SU-DHL-6 (cell line): ENCODE measurements at regions not wholly inside any gene's neighbourhood (a gene's known extent, or its start where the extent isn't known, plus 50 kb on each side); places are given as distances from the start of the nearest gene placed in this dataset.

ENCODE experiments used
- H2AFZ ChIP-seq: fragments of 200-600 bp; sonication (generic); 2 replicates; pipeline ENCODE4 v1.6.1; 2014; ENCODE audit warnings: low read depth, mild to moderate bottlenecking, moderate library complexity, mixed read lengths, antibody characterized with exemption, low read length; ENCODE audit not compliant: severe bottlenecking
- H3F3A ChIP-seq: fragments of 200-600 bp; shearing (Covaris generic); 2 replicates; pipeline ENCODE4 v1.6.0; 2016; ENCODE audit warnings: antibody characterized with exemption, mild to moderate bottlenecking; ENCODE audit not compliant: insufficient read depth
- H3K27ac ChIP-seq: fragments of 200-600 bp; sonication (generic); 2 replicates; pipeline ENCODE4 v1.5.1; 2016; ENCODE audit warnings: low read depth, mild to moderate bottlenecking, low read length, moderate library complexity, mixed read lengths
- H3K27me3 ChIP-seq: fragments of 200-600 bp; sonication (generic), shearing (Covaris generic); 2 replicates; pipeline ENCODE4 v1.6.0; 2014; ENCODE audit warnings: mild to moderate bottlenecking, low read length
- H3K36me3 ChIP-seq: fragments of 200-600 bp; sonication (generic); 2 replicates; pipeline ENCODE4 v1.6.1; 2014; ENCODE audit warnings: mild to moderate bottlenecking, low read length, mixed read lengths
- H3K4me2 ChIP-seq: fragments of 300-600, 200-600 bp; shearing (Covaris generic), sonication (generic); 2 replicates; pipeline ENCODE4 v1.6.0; 2014; ENCODE audit warnings: low read length, low read depth, mild to moderate bottlenecking; ENCODE audit not compliant: poor library complexity, severe bottlenecking
- H3K4me3 ChIP-seq: fragments of 200-600 bp; sonication (generic); 2 replicates; pipeline ENCODE4 v1.5.1; 2014; ENCODE audit warnings: antibody characterized with exemption, low read length, mild to moderate bottlenecking, mixed read lengths; ENCODE audit not compliant: insufficient read depth, poor library complexity, severe bottlenecking
- H3K79me2 ChIP-seq: fragments of 200-600 bp; sonication (generic); 2 replicates; pipeline ENCODE4 v1.6.1; 2014; ENCODE audit warnings: mild to moderate bottlenecking, low read length, moderate library complexity; ENCODE audit not compliant: insufficient read depth
- H3K9ac ChIP-seq: fragments of 200-600 bp; sonication (generic); 2 replicates; pipeline ENCODE4 v1.7.0; 2014; ENCODE audit warnings: mild to moderate bottlenecking, low read length
- H3K9me2 ChIP-seq: fragments of 200-600 bp; sonication (generic); replicated peaks from 2 replicates; pipeline ENCODE4 v1.6.1; 2014; ENCODE audit warnings: low read length; ENCODE audit not compliant: insufficient read depth
- H3K9me3 ChIP-seq: fragments of 200-600 bp; sonication (generic); 2 replicates; pipeline ENCODE4 v1.6.1; 2014; ENCODE audit warnings: low read length, mixed read lengths; ENCODE audit not compliant: insufficient read depth
- H4K20me1 ChIP-seq: fragments of 200-600 bp; sonication (generic); 2 replicates; pipeline ENCODE4 v1.6.1; 2014; ENCODE audit warnings: low read depth, mild to moderate bottlenecking, antibody characterized with exemption, low read length, moderate library complexity, mixed read lengths
- EZH2phosphoT487 ChIP-seq: fragments of 200-600 bp; sonication (generic), shearing (Covaris generic); conservative IDR thresholded peaks from 2 replicates; pipeline ENCODE4 v1.6.1; 2018; ENCODE audit warnings: mild to moderate bottlenecking, antibody characterized with exemption, low read length, moderate library complexity, mixed read lengths
- TF ChIP-seq, protein P1 (sequence below): fragments of 200-600 bp; sonication (generic); IDR thresholded peaks from one replicate; pipeline ENCODE4 v1.5.1; 2017; ENCODE audit warnings: antibody characterized with exemption, mild to moderate bottlenecking, low read length, moderate library complexity; ENCODE audit not compliant: insufficient read depth, poor library complexity, severe bottlenecking

GRCh38 chr9:129522351-129522750 lies 98.5 kb downstream of the C9orf50 start:
- Histone ChIP-seq H3K9me2 (no peaks in the 10 kb centered on the region), H3K9ac (no peak overlapping the region), H3K36me3 (no peaks in the 10 kb centered on the region), H3K4me3 (no peak overlapping the region), H3K79me2 (no peaks in the 10 kb centered on the region), H3K27me3 (no peaks in the 10 kb centered on the region), H3F3A (no peaks in the 10 kb centered on the region), H3K9me3 (no peaks in the 10 kb centered on the region), H3K27ac (no peak overlapping the region), H4K20me1 (no peaks in the 10 kb centered on the region), H2AFZ (no peak overlapping the region), H3K4me2 (no peak overlapping the region)
- TF ChIP-seq EZH2phosphoT487: no peak
- TF ChIP-seq, protein P1, sequence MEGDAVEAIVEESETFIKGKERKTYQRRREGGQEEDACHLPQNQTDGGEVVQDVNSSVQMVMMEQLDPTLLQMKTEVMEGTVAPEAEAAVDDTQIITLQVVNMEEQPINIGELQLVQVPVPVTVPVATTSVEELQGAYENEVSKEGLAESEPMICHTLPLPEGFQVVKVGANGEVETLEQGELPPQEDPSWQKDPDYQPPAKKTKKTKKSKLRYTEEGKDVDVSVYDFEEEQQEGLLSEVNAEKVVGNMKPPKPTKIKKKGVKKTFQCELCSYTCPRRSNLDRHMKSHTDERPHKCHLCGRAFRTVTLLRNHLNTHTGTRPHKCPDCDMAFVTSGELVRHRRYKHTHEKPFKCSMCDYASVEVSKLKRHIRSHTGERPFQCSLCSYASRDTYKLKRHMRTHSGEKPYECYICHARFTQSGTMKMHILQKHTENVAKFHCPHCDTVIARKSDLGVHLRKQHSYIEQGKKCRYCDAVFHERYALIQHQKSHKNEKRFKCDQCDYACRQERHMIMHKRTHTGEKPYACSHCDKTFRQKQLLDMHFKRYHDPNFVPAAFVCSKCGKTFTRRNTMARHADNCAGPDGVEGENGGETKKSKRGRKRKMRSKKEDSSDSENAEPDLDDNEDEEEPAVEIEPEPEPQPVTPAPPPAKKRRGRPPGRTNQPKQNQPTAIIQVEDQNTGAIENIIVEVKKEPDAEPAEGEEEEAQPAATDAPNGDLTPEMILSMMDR: no peak

DNA sequence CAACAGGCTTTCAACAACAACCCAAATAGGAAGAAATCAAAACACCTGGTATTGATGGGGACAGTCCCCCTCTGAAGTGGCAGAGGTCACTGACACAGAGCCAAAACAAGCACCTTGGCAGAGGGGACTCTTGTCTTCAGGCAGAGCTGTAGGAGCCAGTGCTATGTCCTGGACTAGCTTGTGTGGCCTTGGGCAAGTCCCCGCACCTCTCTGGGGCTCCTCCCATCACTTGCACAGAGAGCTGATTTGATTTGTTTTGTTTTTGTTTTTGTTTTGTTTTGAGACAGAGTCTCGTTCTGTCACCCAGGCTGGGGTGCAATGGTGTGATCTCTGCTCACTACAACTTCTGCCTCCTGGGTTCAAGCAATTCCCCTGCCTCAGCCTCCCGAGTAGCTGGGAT lies 100.8 kb downstream of the C9orf50 start:
- Histone ChIP-seq H2AFZ (no peak overlapping the region), H3F3A (no peaks in the 10 kb centered on the region), H3K9me2 (no peaks in the 10 kb centered on the region), H4K20me1 (no peaks in the 10 kb centered on the region), H3K27me3 (no peaks in the 10 kb centered on the region), H3K27ac (no peak overlapping the region), H3K79me2 (no peaks in the 10 kb centered on the region), H3K9ac (no peak overlapping the region), H3K4me2 (no peak overlapping the region), H3K4me3 (no peak overlapping the region), H3K36me3 (no peaks in the 10 kb centered on the region), H3K9me3 (peaks cover 9% of the 10 kb centered on the region; the same call in 1 of the 2 replicates)
- TF ChIP-seq, protein P1: no peak
- no peak for TF ChIP-seq EZH2phosphoT487

DNA sequence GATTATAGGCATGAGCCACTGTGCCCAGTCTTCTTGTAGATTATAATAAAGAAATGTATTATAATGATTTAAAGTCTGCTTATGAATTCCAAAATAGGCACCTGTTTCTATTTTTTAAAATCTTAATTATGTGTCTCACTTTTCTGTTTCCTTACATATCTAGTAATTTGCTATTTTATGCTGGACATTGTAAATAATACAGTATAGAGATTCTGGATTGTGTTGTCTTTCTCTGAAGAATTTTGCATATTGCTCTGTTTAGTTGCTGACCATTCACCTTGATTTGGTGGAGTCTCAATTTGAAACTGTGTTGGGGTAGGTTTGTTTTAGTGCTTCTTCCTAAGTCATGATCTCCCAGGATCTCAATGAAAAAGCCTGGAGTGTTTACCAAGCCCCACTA lies 102.8 kb downstream of the C9orf50 start:
- H4K20me1 ChIP-seq: no peaks in the 10 kb centered on the region
- no peak overlapping the region for H3K9ac ChIP-seq
- H3K9me3 ChIP-seq: peaks cover 29% of the 10 kb centered on the region; the same call in 1 of the 2 replicates
- no peaks in the 10 kb centered on the region for H3K36me3 ChIP-seq
- no peak overlapping the region for H3K4me3 ChIP-seq
- no peak overlapping the region for H3K27ac ChIP-seq
- TF ChIP-seq, protein P1: no peak
- no peak for TF ChIP-seq EZH2phosphoT487
- H3K79me2 ChIP-seq: no peaks in the 10 kb centered on the region
- H3K27me3 ChIP-seq: no peaks in the 10 kb centered on the region
- H3F3A ChIP-seq: no peaks in the 10 kb centered on the region
- H3K9me2 ChIP-seq: no peaks in the 10 kb centered on the region
- H2AFZ ChIP-seq: no peak overlapping the region
- H3K4me2 ChIP-seq: no peak overlapping the region

DNA sequence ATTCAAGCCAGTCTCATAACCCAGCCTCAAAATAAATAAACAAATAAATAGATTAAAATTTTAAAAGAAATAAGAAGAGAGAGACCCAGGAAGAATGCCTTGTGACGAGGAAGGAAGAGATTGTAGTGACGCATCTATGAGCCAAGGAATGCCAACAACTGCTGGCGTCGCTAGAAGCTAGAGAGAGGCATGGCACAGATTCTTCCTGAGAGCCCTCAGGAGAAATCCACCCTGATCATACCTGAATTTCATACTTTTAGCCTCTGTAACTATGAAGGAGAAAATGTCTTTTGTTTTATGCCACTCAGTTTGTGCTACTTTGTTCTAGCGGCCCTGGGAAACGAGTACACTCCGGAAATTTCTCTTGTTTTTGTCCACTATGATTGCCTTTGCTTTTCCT lies 103.9 kb downstream of the C9orf50 start:
- Histone ChIP-seq H3K9me2 (no peaks in the 10 kb centered on the region), H3K9me3 (peaks cover 29% of the 10 kb centered on the region; the same call in 1 of the 2 replicates), H3K79me2 (no peaks in the 10 kb centered on the region), H3K27ac (no peak overlapping the region), H2AFZ (no peak overlapping the region), H3K27me3 (no peaks in the 10 kb centered on the region), H3K4me2 (no peak overlapping the region), H3K36me3 (no peaks in the 10 kb centered on the region), H3F3A (no peaks in the 10 kb centered on the region), H3K9ac (no peak overlapping the region), H4K20me1 (no peaks in the 10 kb centered on the region), H3K4me3 (no peak overlapping the region)
- TF ChIP-seq EZH2phosphoT487: no peak
- TF ChIP-seq, protein P1: no peak
